Stromal cell of bone marrow (primary cell): ENCODE measurements at regions not wholly inside any gene's neighbourhood (a gene's known extent, or its start where the extent isn't known, plus 50 kb on each side); places are given as distances from the start of the nearest gene placed in this dataset.
"Not testable (repeated sequence)": the region's sequence is repeated elsewhere in the genome, so short reads cannot be mapped to it uniquely, and the experiment has no call there.

Source experiments
- DNase-seq: peaks from one replicate; pipeline ENCODE4 v3.0.0-alpha.2; 2012; ENCODE audit warnings: low read depth

- DNase-seq: no peak
These were observed 348.3 kb downstream of the BCKDHB start for GRCh38 chr6:80454661-80455365.

GRCh38 chr6:80454197-80454596, 347.7 kb downstream of the BCKDHB start:
- peak; percentile 96 for DNase-seq

GRCh38 chr6:80449726-80450125, 343.3 kb downstream of the BCKDHB start:
- DNase-seq: no peak

GRCh38 chr6:80446454-80447045, 340.1 kb downstream of the BCKDHB start:
- DNase-seq: no peak

GRCh38 chr6:80445751-80446150, 339.3 kb downstream of the BCKDHB start:
- DNase-seq: no peak

- DNase-seq: no peak
These were observed 335.9 kb downstream of the BCKDHB start for GRCh38 chr6:80442366-80442765.

GRCh38 chr6:80441131-80441530, 334.7 kb downstream of the BCKDHB start:
- DNase-seq: no peak

GRCh38 chr6:80440496-80441115, 334.1 kb downstream of the BCKDHB start:
- no peak for DNase-seq

- no peak for DNase-seq
These were observed 333.4 kb downstream of the BCKDHB start for GRCh38 chr6:80439721-80440470.

GRCh38 chr6:80438772-80439171, 332.3 kb downstream of the BCKDHB start:
- peak; percentile 36 for DNase-seq

GRCh38 chr6:80437801-80438200, 331.3 kb downstream of the BCKDHB start:
- DNase-seq: no peak

GRCh38 chr6:80437221-80437620, 330.8 kb downstream of the BCKDHB start:
- DNase-seq: no peak

- no peak for DNase-seq
These were observed 330.2 kb downstream of the BCKDHB start for GRCh38 chr6:80436663-80437062.

- DNase-seq: no peak
These were observed 329.0 kb downstream of the BCKDHB start for GRCh38 chr6:80435457-80435856.

GRCh38 chr6:80434691-80435350, 328.4 kb downstream of the BCKDHB start:
- DNase-seq: no peak

GRCh38 chr6:80433673-80434025, 327.2 kb downstream of the BCKDHB start:
- no peak for DNase-seq

- DNase-seq: no peak
These were observed 326.7 kb downstream of the BCKDHB start for GRCh38 chr6:80433010-80433672.

GRCh38 chr6:80425089-80425823, 318.8 kb downstream of the BCKDHB start:
- peak; percentile 90 for DNase-seq

- DNase-seq: no peak
These were observed 305.0 kb downstream of the BCKDHB start for GRCh38 chr6:80411486-80411885.

GRCh38 chr6:80407976-80408375, 301.5 kb downstream of the BCKDHB start:
- not testable (repeated sequence) for DNase-seq

- no peak for DNase-seq
These were observed 298.4 kb downstream of the BCKDHB start for GRCh38 chr6:80404889-80405288.
